ENCODE measurements at regions not wholly inside any gene's neighbourhood (a gene's known extent, or its start where the extent isn't known, plus 50 kb on each side); places are given as distances from the start of the nearest gene placed in this dataset.
"Not testable (repeated sequence)": the region's sequence is repeated elsewhere in the genome, so short reads cannot be mapped to it uniquely, and the experiment has no call there.

- DNase-seq: no peak
These were observed 90.1 kb downstream of the SREK1 start for GRCh38 chr5:66234241-66234640.

DNA sequence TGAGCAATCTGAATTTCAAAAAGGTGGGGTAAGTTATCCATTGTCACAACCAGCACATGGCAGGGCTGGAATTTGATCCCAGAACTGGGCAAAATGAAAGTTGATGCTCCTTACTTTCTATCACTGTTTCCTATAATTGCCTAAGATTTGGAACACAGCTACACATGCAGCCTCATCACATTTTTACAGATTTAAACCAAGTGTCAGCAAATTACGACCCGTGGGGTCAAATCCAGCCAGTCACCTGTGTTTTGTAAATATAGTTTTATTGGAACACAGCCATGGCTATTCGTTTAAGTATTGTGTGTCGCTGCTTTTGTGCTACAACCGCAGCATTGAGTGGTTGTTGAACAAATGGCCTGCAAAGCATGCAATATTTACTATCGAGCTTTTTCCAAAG, 94.3 kb downstream of the SREK1 start:
- DNase-seq: no peak

DNA sequence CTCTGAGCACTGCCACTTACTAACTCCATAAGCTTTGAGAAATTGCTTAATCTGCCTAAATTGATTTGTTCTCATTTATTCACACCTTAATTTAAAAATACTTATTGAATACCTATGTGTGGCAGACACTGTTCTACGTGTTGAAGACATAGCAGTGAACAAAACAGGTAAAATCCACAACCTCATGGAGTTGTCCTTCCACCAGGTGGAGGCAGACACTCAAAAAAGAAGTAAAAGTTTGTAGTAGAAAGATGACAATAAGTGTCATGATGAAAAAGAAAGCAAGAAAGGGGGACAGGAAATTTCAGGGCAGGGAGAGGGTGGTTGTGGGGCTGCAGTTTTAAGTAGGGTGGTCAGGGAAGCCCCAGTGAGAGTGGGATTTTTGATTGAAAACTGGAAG, 94.9 kb downstream of the SREK1 start:
- DNase-seq: no peak

DNA sequence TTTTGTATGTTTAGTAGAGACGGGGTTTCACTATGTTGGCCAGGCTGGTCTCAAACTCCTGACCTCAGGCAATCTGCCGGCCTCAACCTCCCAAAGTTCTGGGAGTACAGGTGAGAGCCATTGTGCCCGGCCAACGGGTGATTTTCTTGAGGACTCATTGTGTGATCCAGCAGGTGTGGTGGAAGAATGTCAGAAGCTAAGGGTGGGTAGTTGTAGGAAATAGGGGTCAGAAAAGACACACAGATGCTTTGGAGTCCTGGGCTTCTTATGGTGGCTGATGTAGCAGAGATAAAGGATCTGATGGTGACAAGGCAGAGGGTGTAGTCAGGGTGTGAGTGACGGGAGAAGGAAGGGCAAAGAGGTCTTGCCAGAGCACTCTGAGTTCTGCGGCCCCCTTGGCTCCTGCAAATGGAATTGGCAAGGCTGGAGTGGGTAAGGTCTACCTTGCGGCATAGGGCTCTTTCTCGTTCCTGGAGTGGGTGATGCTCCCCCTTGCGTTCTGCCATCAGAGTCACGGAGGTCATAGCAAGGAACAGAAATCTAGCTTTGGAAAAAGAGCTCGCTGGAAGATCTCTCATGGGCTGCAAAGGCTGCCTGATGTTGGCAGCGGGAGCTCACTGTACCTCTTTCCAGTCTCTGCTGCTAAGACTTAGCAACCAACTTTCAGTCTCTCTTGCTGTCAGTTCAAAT, 97.2 kb downstream of the SREK1 start:
- no peak for DNase-seq

DNA sequence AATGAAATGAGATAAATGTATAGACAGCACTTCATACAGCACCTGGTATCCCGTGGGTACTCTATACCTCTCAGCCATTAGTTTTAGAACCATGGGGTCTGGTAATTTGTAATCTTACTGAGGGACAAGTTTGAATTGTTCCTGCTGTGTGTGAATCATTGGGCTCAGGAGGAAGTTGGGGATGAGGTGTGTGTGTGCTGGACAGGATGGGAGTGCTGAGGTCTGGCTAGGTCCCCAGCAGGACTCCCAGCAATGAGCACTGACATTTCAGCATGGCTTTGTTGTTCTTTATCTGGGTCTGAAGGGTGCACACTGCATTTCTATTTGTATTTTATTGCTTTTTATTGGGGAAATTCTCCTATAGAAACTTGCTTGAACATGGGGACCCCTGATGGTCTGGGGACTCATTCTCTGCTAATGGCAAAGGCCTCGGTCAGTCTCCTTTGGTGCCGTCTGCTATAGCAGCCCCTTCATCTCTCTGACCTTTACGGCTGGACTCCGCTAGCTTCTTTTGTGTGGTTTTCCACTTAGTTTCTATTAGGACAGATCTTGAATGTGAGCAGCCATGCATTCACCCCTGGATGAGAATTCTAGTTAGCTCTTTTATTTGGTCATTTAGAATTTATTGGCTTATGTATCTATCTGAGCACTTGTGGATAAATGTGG, 98.1 kb downstream of the SREK1 start:
- DNase-seq: no peak

- no peak for DNase-seq
These were observed 102.5 kb downstream of the SREK1 start for GRCh38 chr5:66246608-66247007.

DNA sequence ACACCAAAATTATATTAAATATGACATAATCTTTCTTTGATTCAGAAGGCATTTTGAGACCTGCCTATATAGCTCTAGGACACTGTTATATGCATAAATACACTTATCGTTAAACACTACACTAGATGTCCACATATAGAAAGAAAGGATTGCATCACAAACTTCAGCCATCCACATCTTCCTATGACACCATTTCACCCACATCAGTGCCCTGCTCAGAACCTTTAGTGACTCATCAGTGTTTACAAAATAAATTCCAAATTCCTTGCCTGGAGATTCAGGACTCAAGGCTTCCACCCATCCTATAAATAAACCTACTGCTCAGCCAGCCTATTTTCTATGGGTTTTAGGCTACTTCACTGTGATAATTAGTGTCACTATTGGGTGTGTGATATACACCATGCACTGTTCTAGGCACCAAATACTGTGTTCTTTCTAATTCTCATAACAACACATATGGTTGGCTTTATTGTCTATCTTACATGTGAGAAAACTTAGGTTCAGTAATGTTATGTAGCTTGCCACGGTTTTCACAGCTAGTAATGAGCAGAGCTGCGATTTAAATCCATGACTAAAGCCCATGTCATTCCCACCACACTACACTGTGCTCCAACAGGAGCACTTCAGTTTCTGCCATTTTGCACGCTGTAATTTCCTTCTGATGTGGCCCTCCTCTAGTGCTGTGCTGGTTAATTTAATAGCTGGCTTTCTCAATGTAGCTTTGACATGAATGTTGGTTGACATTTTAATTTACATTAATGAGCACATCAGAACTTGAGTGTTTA, 103.3 kb downstream of the SREK1 start:
- DNase-seq: no peak

GRCh38 chr5:66248874-66249273, 104.8 kb downstream of the SREK1 start:
- no peak for DNase-seq

- DNase-seq: no peak
These were observed 105.8 kb downstream of the SREK1 start for GRCh38 chr5:66249920-66250319.

DNA sequence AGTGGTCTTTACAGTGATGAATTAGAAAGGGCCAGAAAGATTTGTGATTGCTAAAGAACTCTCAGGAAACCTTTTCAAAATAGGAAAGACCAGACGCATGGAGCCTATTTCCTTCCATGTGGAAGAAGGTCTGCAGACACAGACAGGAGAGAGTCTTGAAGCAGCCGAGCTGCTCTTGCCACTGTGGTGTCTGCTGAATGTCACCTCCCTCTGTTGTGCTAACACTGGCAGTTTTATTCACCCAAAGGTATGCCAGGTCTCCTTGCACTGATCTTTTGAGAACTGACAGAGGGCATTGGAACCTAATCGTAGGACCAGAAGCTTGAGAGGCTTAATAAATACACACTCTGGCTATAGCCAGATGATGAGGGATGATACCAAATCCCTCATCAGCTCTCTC, 108.7 kb downstream of the SREK1 start:
- DNase-seq: no peak

DNA sequence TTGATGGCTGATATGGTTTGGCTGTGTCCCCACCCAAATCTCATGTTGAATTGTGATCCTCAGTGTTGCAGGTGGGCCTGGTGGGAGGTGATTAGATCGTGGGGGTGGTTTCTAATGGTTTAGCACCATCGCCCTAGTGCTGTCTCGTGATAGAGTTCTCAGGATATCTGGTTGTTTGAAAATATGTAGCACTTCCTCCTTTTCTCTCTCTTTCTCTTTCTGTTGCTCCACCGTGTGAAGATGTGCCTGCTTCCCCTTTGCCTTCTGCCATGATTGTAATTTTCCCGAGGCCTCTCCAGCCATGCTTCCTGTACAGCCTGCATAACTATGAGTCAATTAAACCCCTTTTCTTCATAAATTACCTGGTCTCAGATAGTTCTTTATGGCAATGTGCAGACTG, 111.6 kb downstream of the SREK1 start:
- no peak for DNase-seq

GRCh38 chr5:66273121-66273520, 129.0 kb downstream of the SREK1 start:
- no peak for DNase-seq

DNA sequence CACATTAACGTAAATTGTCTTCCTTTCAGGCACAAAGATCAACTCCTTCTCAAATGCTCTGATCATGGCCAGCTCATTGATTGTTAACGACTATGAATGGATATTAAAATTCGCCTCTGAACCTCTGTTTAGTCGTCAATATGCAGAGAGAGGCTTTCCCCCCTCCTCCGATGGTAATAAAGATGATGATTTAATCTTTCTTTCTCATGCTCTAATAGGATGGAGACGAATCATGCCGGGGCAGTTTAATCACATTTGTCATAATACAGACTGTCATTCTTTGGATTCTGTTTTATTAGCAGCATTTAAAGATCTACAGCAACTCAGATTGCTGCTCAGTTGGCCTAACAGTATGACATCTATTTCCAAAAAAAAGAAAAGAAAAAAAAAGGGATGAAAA, 132.9 kb downstream of the SREK1 start:
- DNase-seq: no peak

DNA sequence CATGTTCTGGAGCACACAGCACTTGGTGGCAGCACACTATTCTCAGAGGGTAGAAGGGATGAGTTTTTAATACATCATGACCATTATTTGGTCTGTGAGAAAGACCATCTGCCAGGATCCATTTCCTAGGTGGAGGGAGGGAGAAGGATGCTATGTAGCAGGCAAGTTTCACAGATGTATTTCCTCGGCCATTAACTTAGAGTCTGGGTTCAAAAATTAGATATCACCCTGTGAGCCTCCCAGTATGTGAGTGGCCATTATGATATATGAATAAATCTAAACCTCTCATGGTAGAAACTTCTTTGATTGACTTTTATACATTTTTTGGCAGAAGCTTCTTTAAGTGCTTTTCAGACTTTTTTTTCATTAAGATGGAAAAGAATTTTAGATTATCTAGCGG, 133.9 kb downstream of the SREK1 start:
- DNase-seq: no peak

GRCh38 chr5:66281294-66281693, 137.2 kb downstream of the SREK1 start:
- no peak for DNase-seq

DNA sequence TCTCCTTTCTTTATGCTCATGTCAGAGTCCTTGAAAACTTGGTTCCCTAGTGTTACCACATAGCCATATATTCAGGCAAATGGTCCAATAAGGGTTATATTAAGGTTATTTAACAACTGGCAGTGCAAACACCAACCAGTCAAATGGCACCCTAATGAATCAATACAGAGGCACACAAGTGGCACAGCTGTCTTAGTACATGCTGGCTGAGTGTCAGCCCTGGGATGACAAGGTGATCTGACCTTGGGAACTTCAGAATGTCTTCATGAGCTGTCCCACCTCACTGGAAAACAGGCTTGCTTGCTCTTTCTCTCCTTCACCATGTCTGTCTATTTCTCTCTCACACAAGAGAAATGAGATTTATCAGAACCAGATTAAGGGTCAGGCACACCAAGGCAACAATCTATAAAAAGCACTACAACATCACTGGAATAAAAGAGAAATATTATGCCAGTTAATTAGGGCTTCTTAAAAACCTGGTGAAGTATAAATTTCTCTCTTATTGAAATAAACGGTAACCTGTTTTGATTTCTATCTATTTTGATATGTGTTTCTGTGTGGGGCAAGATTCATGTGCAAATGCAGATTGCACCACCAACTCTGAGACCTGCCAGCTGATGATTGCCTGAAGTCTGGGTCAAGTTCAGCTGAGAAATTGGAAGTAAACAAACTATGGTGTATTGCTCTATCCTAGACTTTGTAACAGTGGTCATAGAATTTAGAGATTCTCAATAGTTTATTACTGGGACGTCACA, 140.7 kb downstream of the SREK1 start:
- no peak for DNase-seq

DNA sequence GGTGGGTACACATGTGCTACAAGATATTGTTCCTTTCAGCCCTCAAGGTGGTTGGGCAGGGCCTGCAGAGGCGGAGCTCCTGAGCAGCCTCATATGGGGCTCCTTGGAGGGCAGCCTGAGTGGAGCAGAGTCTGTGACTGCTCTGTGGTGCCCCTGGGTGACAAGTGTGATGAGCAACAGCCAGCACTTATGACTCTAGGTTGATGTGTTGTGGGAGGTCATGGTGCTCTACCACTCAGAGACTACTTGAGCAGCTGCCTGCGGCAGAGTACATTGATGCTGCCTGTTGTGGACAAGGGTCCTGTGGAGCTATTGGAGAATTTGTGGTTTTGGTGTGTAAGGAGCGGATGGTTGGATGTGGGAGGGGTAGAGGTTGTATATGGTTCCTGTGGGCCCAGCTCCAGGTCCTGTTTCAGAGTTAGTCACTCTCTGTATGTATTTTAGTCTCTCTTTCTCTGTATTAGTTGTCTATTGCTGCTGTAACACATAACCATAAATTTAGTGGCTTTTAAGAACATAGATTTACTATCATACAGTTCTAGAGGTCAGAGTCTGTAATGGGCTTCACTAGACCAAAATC, 141.3 kb downstream of the SREK1 start:
- no peak for DNase-seq

DNA sequence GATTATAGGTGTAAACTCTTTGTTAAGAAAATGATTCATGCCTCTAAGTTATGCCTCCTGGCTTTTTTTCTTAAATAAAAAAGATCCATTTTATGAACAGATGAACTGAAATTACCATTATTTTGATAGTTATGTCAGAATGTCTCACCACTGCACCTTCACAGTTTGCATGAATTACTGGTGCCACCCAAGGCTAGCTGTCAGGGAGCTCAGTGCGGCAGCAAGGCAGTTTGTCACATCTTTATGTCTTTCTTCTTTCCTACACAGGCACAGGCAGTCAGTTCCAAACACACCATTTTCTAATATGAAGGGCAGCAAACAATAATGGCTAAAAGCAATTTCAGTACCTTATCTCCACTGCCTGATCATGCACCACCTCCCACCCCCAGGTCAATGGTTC, 147.7 kb downstream of the SREK1 start:
- no peak for DNase-seq

- DNase-seq: not testable (repeated sequence)
These were observed 149.8 kb downstream of the SREK1 start for GRCh38 chr5:66293851-66294250.

- no peak for DNase-seq
These were observed 155.4 kb downstream of the SREK1 start for GRCh38 chr5:66299463-66299862.

DNA sequence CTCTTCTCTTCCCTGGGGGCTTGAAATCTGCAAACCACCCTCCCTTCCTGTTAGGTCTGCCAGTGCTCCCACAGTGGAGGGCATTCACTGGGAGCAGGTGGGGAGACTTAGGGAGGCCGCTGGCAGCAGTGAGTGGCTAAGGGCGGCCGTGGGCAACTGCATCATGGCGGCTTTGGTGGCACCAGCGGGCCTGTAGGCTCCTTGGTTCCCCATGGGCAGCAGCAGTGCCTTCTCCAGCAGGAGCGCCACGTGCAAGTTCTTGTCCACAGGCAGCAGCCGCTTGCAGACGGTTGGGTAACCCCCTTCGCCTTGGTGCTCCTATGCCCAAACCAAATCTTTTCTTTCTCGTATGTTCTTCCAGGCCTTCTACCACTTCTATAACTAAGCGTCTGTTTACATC, 158.2 kb downstream of the SREK1 start:
- DNase-seq: no peak

GRCh38 chr5:66306105-66306843, 162.2 kb downstream of the SREK1 start:
- DNase-seq: peak; percentile 37
